Neural progenitor cell (in vitro differentiated cells): ENCODE measurements at regions not wholly inside any gene's neighbourhood (a gene's known extent, or its start where the extent isn't known, plus 50 kb on each side); places are given as distances from the start of the nearest gene placed in this dataset.

Experiments
- EZH2 ChIP-seq: fragments of 200-600 bp; sonication (generic); IDR thresholded peaks from 2 replicates; pipeline ENCODE4 v1.6.1; 2017; ENCODE audit warnings: antibody characterized with exemption, mild to moderate bottlenecking, moderate library complexity
- TF ChIP-seq, protein P1 (sequence below): fragments of 200-600 bp; sonication (generic); IDR thresholded peaks from 2 replicates; pipeline ENCODE4 v1.5.1; 2017; ENCODE audit warnings: antibody characterized with exemption, mild to moderate bottlenecking

DNA sequence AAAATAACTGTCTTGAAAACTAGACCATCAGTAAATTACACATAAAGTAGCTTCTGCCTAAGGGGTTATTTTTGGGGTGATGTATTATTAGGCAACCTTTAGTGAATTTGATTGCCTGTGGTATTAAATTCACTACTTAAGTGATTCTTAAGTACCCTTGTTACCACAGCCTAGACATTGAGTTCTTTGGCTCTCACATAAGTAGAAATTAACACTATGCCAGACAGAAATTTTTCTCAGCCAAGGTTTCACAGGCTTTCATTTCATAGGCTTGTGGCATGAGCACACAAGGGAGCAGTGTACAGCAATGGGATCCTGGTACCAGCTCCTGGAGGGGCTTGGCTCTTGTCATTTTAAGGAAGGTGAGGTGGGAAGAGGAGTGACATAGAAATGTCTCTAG lies 218.5 kb downstream of the AASDHPPT start:
- TF ChIP-seq, protein P1, sequence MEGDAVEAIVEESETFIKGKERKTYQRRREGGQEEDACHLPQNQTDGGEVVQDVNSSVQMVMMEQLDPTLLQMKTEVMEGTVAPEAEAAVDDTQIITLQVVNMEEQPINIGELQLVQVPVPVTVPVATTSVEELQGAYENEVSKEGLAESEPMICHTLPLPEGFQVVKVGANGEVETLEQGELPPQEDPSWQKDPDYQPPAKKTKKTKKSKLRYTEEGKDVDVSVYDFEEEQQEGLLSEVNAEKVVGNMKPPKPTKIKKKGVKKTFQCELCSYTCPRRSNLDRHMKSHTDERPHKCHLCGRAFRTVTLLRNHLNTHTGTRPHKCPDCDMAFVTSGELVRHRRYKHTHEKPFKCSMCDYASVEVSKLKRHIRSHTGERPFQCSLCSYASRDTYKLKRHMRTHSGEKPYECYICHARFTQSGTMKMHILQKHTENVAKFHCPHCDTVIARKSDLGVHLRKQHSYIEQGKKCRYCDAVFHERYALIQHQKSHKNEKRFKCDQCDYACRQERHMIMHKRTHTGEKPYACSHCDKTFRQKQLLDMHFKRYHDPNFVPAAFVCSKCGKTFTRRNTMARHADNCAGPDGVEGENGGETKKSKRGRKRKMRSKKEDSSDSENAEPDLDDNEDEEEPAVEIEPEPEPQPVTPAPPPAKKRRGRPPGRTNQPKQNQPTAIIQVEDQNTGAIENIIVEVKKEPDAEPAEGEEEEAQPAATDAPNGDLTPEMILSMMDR: no peak
- TF ChIP-seq EZH2: no peak
